ENCODE measurements at regions not wholly inside any gene's neighbourhood (a gene's known extent, or its start where the extent isn't known, plus 50 kb on each side); places are given as distances from the start of the nearest gene placed in this dataset.

DNA sequence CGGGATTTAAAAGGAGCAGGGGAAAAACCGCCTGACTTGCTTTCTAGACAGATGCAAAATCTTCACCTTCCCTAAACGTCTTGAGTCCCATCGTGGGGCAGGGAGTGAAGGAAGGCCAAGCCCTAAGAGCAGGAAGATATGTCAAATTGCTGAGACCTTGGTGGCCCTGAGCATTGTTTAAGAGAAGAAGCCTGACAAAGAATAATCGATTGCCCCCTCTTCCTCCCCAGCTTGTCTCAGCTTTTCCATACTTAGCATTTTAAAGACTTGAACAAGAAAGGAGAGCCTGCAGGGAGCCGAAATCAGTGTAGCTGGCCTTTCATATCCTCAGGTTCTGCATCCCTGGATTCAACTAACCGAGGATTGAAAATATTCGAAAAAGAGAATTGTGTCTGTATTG is 157.6 kb upstream of the DLX2 start:
- TF ChIP-seq, protein P1, sequence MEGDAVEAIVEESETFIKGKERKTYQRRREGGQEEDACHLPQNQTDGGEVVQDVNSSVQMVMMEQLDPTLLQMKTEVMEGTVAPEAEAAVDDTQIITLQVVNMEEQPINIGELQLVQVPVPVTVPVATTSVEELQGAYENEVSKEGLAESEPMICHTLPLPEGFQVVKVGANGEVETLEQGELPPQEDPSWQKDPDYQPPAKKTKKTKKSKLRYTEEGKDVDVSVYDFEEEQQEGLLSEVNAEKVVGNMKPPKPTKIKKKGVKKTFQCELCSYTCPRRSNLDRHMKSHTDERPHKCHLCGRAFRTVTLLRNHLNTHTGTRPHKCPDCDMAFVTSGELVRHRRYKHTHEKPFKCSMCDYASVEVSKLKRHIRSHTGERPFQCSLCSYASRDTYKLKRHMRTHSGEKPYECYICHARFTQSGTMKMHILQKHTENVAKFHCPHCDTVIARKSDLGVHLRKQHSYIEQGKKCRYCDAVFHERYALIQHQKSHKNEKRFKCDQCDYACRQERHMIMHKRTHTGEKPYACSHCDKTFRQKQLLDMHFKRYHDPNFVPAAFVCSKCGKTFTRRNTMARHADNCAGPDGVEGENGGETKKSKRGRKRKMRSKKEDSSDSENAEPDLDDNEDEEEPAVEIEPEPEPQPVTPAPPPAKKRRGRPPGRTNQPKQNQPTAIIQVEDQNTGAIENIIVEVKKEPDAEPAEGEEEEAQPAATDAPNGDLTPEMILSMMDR (IDR thresholded peaks at IDR 0.05), result no peak
- TF ChIP-seq SMC3 (IDR thresholded peaks at IDR 0.05; ENCODE audit: low read depth, low read length) (no peak), RXRA (IDR thresholded peaks at IDR 0.05; ENCODE audit: borderline replicate concordance, low read depth) (no peak), POLR2AphosphoS5 (IDR thresholded peaks at IDR 0.05; ENCODE audit: low read depth, low read length) (no peak), CHD2 (IDR thresholded peaks at IDR 0.05; ENCODE audit: low read length, partially characterized antibody) (no peak), MXI1 (IDR thresholded peaks at IDR 0.05; ENCODE audit: low read depth, low read length) (no peak), SIN3A (IDR thresholded peaks at IDR 0.05; ENCODE audit: borderline replicate concordance, low read depth, low read length) (no peak), NRF1 (IDR thresholded peaks at IDR 0.05; ENCODE audit: low read depth, low read length) (no peak), RCOR1 (IDR thresholded peaks at IDR 0.05; ENCODE audit: low read length) (no peak), TAF1 (IDR thresholded peaks at IDR 0.05; ENCODE audit: borderline replicate concordance, low read depth, low read length) (no peak)
